ENCODE measurements at regions not wholly inside any gene's neighbourhood (a gene's known extent, or its start where the extent isn't known, plus 50 kb on each side); places are given as distances from the start of the nearest gene placed in this dataset.

DNA sequence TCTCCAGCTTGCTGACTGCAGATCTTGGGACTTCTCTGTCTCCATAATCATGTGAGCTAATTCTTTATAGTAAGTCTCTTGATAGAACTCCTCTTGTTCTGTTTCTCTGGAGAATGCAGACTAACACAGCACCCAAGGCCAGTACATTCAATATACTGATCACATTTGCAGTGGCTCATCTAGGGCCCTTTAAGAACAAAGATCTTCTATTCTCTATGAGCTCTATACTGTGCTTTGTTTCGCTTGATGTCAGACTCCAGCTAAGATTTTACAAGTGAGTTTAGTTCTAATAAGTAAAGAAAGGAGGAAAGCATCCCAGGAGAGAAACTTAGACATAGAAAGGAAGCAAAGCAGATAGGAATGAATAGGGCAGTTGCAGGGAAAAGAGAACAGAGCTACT is 69.3 kb upstream of the TMPO start:
- Mint-ChIP-seq H3K27me3 (ENCODE audit: unreplicated experiment) (peaks cover 18% of the 10 kb centered on the region), H3K4me1 (ENCODE audit: low read depth, unreplicated experiment) (no peaks in the 10 kb centered on the region), H3K36me3 (ENCODE audit: insufficient read depth, unreplicated experiment) (no peaks in the 10 kb centered on the region), H3K4me3 (ENCODE audit: low read depth, unreplicated experiment) (no peak overlapping the region), H3K27ac (ENCODE audit: unreplicated experiment) (no peak overlapping the region), H3K9me3 (ENCODE audit: low read depth, unreplicated experiment) (no peaks in the 10 kb centered on the region)
- TF ChIP-seq, protein P1, sequence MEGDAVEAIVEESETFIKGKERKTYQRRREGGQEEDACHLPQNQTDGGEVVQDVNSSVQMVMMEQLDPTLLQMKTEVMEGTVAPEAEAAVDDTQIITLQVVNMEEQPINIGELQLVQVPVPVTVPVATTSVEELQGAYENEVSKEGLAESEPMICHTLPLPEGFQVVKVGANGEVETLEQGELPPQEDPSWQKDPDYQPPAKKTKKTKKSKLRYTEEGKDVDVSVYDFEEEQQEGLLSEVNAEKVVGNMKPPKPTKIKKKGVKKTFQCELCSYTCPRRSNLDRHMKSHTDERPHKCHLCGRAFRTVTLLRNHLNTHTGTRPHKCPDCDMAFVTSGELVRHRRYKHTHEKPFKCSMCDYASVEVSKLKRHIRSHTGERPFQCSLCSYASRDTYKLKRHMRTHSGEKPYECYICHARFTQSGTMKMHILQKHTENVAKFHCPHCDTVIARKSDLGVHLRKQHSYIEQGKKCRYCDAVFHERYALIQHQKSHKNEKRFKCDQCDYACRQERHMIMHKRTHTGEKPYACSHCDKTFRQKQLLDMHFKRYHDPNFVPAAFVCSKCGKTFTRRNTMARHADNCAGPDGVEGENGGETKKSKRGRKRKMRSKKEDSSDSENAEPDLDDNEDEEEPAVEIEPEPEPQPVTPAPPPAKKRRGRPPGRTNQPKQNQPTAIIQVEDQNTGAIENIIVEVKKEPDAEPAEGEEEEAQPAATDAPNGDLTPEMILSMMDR (IDR thresholded peaks at IDR 0.05; ENCODE audit: unreplicated experiment): no peak
- BruUV-seq (replicated peaks): no TSS peak
- intact Hi-C loops (cut with micrococcal nuclease; ENCODE audit: unreplicated experiment): no loop called here
- CTCF ChIA-PET: interaction anchor here (0.7 kb wide), 1 partner anchor 292 kb away, joined by 3 read pairs; no protein-coding TSS in a partner anchor
- no peak for DNase-seq

DNA sequence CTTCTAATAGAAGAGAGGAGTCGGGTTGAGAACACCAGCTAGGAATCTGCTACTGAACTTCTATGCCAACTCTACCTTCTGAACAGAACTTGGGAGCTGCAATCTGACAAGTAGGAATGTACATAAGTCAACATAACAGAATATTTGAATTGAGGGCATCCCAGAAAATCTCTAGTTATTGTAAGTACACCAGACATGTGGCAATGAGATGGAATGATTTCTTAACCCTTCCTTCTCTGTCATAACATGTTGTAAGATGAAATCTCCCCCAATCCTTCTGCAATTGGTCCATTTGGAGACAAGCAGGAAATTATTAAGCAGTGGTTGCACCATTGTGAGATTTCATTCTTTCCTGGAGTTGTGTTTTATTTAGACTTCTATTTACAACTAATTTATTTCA is 68.7 kb upstream of the TMPO start:
- TF ChIP-seq, protein P1 (IDR thresholded peaks at IDR 0.05; ENCODE audit: unreplicated experiment): no peak
- Mint-ChIP-seq H3K27ac (ENCODE audit: unreplicated experiment) (no peak overlapping the region), H3K9me3 (ENCODE audit: low read depth, unreplicated experiment) (no peaks in the 10 kb centered on the region), H3K4me1 (ENCODE audit: low read depth, unreplicated experiment) (no peaks in the 10 kb centered on the region), H3K36me3 (ENCODE audit: insufficient read depth, unreplicated experiment) (no peaks in the 10 kb centered on the region), H3K27me3 (ENCODE audit: unreplicated experiment) (peaks cover 18% of the 10 kb centered on the region), H3K4me3 (ENCODE audit: low read depth, unreplicated experiment) (no peak overlapping the region)
- BruUV-seq (replicated peaks): no TSS peak
- intact Hi-C loops (cut with micrococcal nuclease; ENCODE audit: unreplicated experiment): no loop called here
- DNase-seq: no peak
- CTCF ChIA-PET: no interaction called here

- no peaks in the 10 kb centered on the region for H3K9me3 Mint-ChIP-seq (ENCODE audit: low read depth, unreplicated experiment)
- DNase-seq: no peak
- no peak overlapping the region for H3K27ac Mint-ChIP-seq (ENCODE audit: unreplicated experiment)
- peaks cover 18% of the 10 kb centered on the region for H3K27me3 Mint-ChIP-seq (ENCODE audit: unreplicated experiment)
- H3K4me3 Mint-ChIP-seq (ENCODE audit: low read depth, unreplicated experiment): no peak overlapping the region
- no peaks in the 10 kb centered on the region for H3K36me3 Mint-ChIP-seq (ENCODE audit: insufficient read depth, unreplicated experiment)
- no TSS peak for BruUV-seq (replicated peaks)
- TF ChIP-seq, protein P1 (IDR thresholded peaks at IDR 0.05; ENCODE audit: unreplicated experiment): no peak
- no peaks in the 10 kb centered on the region for H3K4me1 Mint-ChIP-seq (ENCODE audit: low read depth, unreplicated experiment)
- CTCF ChIA-PET: no interaction called here
- intact Hi-C loops (cut with micrococcal nuclease; ENCODE audit: unreplicated experiment): no loop called here
Measured at GRCh38 chr12:98449584-98449983, 65.8 kb upstream of the TMPO start.

DNA sequence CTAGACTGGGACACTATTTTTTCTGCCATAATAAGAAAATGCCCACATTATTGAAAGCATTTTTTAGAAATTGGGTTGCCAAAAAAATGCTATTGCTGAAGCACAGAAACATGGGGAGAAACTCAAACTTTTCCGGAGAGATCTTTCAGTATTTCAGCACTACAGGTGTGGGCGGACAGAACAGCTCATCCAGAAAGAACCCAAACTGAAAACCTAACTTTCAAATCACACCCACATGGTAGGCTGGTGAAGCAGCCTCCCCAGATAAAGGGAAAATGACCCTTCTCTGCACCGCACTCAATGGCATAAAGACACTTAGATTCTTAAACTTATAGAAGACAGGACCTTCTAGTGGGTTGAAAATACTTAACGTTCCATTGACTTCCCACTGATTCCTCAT is 62.3 kb upstream of the TMPO start:
- TF ChIP-seq, protein P1 (IDR thresholded peaks at IDR 0.05; ENCODE audit: unreplicated experiment): no peak
- Mint-ChIP-seq H3K27ac (ENCODE audit: unreplicated experiment) (no peak overlapping the region), H3K36me3 (ENCODE audit: insufficient read depth, unreplicated experiment) (peaks cover 7% of the 10 kb centered on the region), H3K4me1 (ENCODE audit: low read depth, unreplicated experiment) (peaks cover 15% of the 10 kb centered on the region), H3K27me3 (ENCODE audit: unreplicated experiment) (peaks cover 8% of the 10 kb centered on the region), H3K9me3 (ENCODE audit: low read depth, unreplicated experiment) (no peaks in the 10 kb centered on the region), H3K4me3 (ENCODE audit: low read depth, unreplicated experiment) (no peak overlapping the region)
- DNase-seq: no peak
- BruUV-seq (replicated peaks): no TSS peak
- intact Hi-C loops (cut with micrococcal nuclease; ENCODE audit: unreplicated experiment): no loop called here
- CTCF ChIA-PET: interaction anchor here (0.7 kb wide), 1 partner anchor 22 kb away, joined by 4 read pairs; no protein-coding TSS in a partner anchor
